ENCODE measurements at regions not wholly inside any gene's neighbourhood (a gene's known extent, or its start where the extent isn't known, plus 50 kb on each side); places are given as distances from the start of the nearest gene placed in this dataset.

DNA sequence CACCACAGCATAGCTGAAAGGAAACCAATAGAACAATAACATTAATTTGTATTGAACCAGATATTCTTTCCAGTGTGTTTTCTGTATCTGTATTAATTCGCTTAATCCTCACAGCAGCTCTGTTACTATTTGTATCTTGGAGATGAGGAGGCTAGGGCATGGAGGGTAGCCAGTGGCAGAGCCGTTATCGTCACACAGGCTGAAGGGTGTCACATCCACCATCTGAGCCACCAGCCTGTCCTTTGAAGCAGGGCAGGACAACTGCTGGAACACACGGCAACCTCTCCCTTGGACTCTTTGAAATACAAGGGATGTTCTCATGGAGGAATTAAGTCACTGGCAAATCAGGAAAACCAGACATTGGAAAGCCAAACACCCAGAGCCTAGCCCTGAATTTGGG, 628.0 kb upstream of the CDH4 start:
- DNase-seq: no peak
- H3K79me2 ChIP-seq (ENCODE audit: low read length): no peaks in the 10 kb centered on the region
- no peak overlapping the region for H3K27ac ChIP-seq (ENCODE audit: low read length)
- TF ChIP-seq EZH2phosphoT487 (IDR thresholded peaks at IDR 0.05; ENCODE audit: low read length): no peak
- no peak for TF ChIP-seq EZH2 (optimal IDR thresholded peaks at IDR 0.05; ENCODE audit: low read depth, low read length)
- TF ChIP-seq, protein P1, sequence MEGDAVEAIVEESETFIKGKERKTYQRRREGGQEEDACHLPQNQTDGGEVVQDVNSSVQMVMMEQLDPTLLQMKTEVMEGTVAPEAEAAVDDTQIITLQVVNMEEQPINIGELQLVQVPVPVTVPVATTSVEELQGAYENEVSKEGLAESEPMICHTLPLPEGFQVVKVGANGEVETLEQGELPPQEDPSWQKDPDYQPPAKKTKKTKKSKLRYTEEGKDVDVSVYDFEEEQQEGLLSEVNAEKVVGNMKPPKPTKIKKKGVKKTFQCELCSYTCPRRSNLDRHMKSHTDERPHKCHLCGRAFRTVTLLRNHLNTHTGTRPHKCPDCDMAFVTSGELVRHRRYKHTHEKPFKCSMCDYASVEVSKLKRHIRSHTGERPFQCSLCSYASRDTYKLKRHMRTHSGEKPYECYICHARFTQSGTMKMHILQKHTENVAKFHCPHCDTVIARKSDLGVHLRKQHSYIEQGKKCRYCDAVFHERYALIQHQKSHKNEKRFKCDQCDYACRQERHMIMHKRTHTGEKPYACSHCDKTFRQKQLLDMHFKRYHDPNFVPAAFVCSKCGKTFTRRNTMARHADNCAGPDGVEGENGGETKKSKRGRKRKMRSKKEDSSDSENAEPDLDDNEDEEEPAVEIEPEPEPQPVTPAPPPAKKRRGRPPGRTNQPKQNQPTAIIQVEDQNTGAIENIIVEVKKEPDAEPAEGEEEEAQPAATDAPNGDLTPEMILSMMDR (IDR thresholded peaks at IDR 0.05; ENCODE audit: low read length): no peak
- no peaks in the 10 kb centered on the region for H3K4me1 ChIP-seq (ENCODE audit: low read length)
- no peaks in the 10 kb centered on the region for H3K9me3 ChIP-seq (replicated peaks; ENCODE audit: insufficient read depth, low read length)
- H2AFZ ChIP-seq (ENCODE audit: low read length): no peak overlapping the region
- H3K36me3 ChIP-seq (replicated peaks; ENCODE audit: insufficient read depth, low read length): no peaks in the 10 kb centered on the region
- H3K4me2 ChIP-seq (ENCODE audit: low read depth, low read length): no peak overlapping the region
- H4K20me1 ChIP-seq (ENCODE audit: insufficient read depth, low read length): no peaks in the 10 kb centered on the region
- no peaks in the 10 kb centered on the region for H3F3A ChIP-seq (ENCODE audit: insufficient read depth, low read length)
- H3K9me2 ChIP-seq (replicated peaks; ENCODE audit: insufficient read depth, low read length): no peaks in the 10 kb centered on the region
- no peak overlapping the region for H3K4me3 ChIP-seq (ENCODE audit: low read length)
- no peaks in the 10 kb centered on the region for H3K27me3 ChIP-seq (replicated peaks; ENCODE audit: insufficient read depth, low read length)
- H3K9ac ChIP-seq (ENCODE audit: low read length): no peak overlapping the region

DNA sequence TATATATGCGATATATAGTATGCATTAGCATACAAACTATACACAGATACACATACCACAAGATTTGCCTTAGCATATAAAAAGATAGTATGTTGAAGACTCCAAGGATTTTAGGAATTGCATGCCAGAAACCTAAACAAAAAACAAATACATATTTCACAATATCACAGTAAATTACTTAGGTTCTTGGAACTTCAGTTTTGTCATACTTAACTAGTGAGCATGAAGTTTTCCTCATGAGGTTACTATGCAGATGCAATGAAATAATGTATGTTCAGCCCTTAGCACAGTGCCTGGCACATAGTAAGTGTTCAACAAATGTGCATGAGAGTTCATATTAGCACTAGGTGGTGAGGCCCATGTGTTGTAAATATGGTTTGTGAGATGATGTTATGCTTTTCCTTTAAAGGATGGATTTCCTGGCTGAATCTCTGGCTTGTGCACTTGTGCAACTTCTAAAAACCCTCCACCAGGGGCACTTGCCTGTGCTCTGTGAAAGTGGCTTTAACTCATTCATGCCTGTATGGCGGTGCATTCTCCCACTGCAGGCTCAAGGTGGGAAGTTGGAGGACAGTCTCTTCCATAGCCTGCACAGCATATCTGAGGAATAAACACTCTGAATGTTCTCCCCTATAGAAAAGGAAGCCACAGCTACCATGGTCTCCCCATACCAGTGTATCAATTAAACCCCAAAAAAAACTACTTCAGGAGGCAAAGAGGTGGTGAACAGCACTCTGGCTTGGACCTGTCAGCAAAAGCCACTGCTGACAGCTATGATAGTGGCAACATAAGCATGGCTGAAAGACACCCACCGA, 624.1 kb upstream of the CDH4 start:
- H4K20me1 ChIP-seq (ENCODE audit: insufficient read depth, low read length): no peaks in the 10 kb centered on the region
- H3K4me2 ChIP-seq (ENCODE audit: low read depth, low read length): no peak overlapping the region
- no peak overlapping the region for H3K9ac ChIP-seq (ENCODE audit: low read length)
- DNase-seq: no peak
- no peaks in the 10 kb centered on the region for H3K27me3 ChIP-seq (replicated peaks; ENCODE audit: insufficient read depth, low read length)
- no peaks in the 10 kb centered on the region for H3K9me3 ChIP-seq (replicated peaks; ENCODE audit: insufficient read depth, low read length)
- H3K27ac ChIP-seq (ENCODE audit: low read length): no peak overlapping the region
- H3K79me2 ChIP-seq (ENCODE audit: low read length): no peaks in the 10 kb centered on the region
- H3K36me3 ChIP-seq (replicated peaks; ENCODE audit: insufficient read depth, low read length): no peaks in the 10 kb centered on the region
- no peaks in the 10 kb centered on the region for H3F3A ChIP-seq (ENCODE audit: insufficient read depth, low read length)
- H2AFZ ChIP-seq (ENCODE audit: low read length): no peak overlapping the region
- TF ChIP-seq, protein P1 (IDR thresholded peaks at IDR 0.05; ENCODE audit: low read length): no peak
- TF ChIP-seq EZH2phosphoT487 (IDR thresholded peaks at IDR 0.05; ENCODE audit: low read length) (no peak), EZH2 (optimal IDR thresholded peaks at IDR 0.05; ENCODE audit: low read depth, low read length) (no peak)
- H3K9me2 ChIP-seq (replicated peaks; ENCODE audit: insufficient read depth, low read length): no peaks in the 10 kb centered on the region
- H3K4me3 ChIP-seq (ENCODE audit: low read length): no peak overlapping the region
- H3K4me1 ChIP-seq (ENCODE audit: low read length): no peaks in the 10 kb centered on the region

DNA sequence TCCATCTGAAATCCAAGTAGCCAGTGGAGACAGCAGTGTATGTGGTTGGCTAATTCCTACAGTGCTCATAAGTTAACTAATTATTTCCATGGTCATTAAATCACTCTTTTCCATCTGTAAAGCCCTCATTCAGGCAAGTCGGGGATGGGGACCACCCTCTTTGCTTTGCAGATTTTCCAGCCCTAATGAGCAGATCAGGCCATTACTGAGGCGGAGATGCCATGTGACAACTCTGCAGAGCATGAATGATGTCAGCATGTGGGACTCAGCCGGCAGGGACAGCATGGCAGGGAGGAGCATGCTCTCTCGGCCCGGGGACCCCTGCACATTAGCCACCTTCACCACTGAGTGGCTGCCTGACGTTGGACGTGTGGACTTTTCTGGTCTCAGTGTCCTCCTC, 623.3 kb upstream of the CDH4 start:
- DNase-seq: no peak
- no peaks in the 10 kb centered on the region for H4K20me1 ChIP-seq (ENCODE audit: insufficient read depth, low read length)
- no peaks in the 10 kb centered on the region for H3K9me3 ChIP-seq (replicated peaks; ENCODE audit: insufficient read depth, low read length)
- H3K9ac ChIP-seq (ENCODE audit: low read length): no peak overlapping the region
- H2AFZ ChIP-seq (ENCODE audit: low read length): no peak overlapping the region
- no peaks in the 10 kb centered on the region for H3F3A ChIP-seq (ENCODE audit: insufficient read depth, low read length)
- no peaks in the 10 kb centered on the region for H3K27me3 ChIP-seq (replicated peaks; ENCODE audit: insufficient read depth, low read length)
- no peak overlapping the region for H3K4me3 ChIP-seq (ENCODE audit: low read length)
- no peaks in the 10 kb centered on the region for H3K4me1 ChIP-seq (ENCODE audit: low read length)
- no peaks in the 10 kb centered on the region for H3K9me2 ChIP-seq (replicated peaks; ENCODE audit: insufficient read depth, low read length)
- no peaks in the 10 kb centered on the region for H3K36me3 ChIP-seq (replicated peaks; ENCODE audit: insufficient read depth, low read length)
- no peaks in the 10 kb centered on the region for H3K79me2 ChIP-seq (ENCODE audit: low read length)
- TF ChIP-seq EZH2phosphoT487 (IDR thresholded peaks at IDR 0.05; ENCODE audit: low read length): no peak
- TF ChIP-seq EZH2 (optimal IDR thresholded peaks at IDR 0.05; ENCODE audit: low read depth, low read length): no peak
- TF ChIP-seq, protein P1 (IDR thresholded peaks at IDR 0.05; ENCODE audit: low read length): no peak
- no peak overlapping the region for H3K27ac ChIP-seq (ENCODE audit: low read length)
- no peak overlapping the region for H3K4me2 ChIP-seq (ENCODE audit: low read depth, low read length)
